ENCODE measurements at regions not wholly inside any gene's neighbourhood (a gene's known extent, or its start where the extent isn't known, plus 50 kb on each side); places are given as distances from the start of the nearest gene placed in this dataset.
A peak's percentile ranks its signal among the peaks of the same experiment; 100 is the strongest.

GRCh38 chr3:27565201-27565852, 81.1 kb upstream of the SLC4A7 start:
- TF ChIP-seq SPI1 (IDR thresholded peaks at IDR 0.05; ENCODE audit: borderline replicate concordance, low read depth) = peak; percentile 56; the same call in 1 of the 2 replicates
- no peak for TF ChIP-seq CTCF (IDR thresholded peaks at IDR 0.05; ENCODE audit: insufficient read depth, low read length)
- TF ChIP-seq REST (IDR thresholded peaks at IDR 0.05; ENCODE audit: insufficient replicate concordance, low read depth) = no peak
- DNase-seq (ENCODE audit: low read depth in 1 of 2, low spot score in 1 of 2) = no peak

GRCh38 chr3:27561576-27561975, 77.4 kb upstream of the SLC4A7 start:
- H3K27ac ChIP-seq (replicated peaks) = no peak overlapping the region

More at GRCh38 chr3:27565201-27565852, 81.1 kb upstream of the SLC4A7 start:
- H3K27ac ChIP-seq (replicated peaks) = no peak overlapping the region
- H3K27me3 ChIP-seq (ENCODE audit: insufficient read depth, poor library complexity, severe bottlenecking) = no peaks in the 10 kb centered on the region
- H3K4me3 ChIP-seq (replicated peaks; ENCODE audit: insufficient read depth, low read length) = no peak overlapping the region

More at GRCh38 chr3:27561576-27561975, 77.4 kb upstream of the SLC4A7 start:
- no peak for DNase-seq (ENCODE audit: low read depth in 1 of 2, low spot score in 1 of 2)
- no peaks in the 10 kb centered on the region for H3K27me3 ChIP-seq (ENCODE audit: insufficient read depth, poor library complexity, severe bottlenecking)
- TF ChIP-seq GABPA (IDR thresholded peaks at IDR 0.05; ENCODE audit: low read depth) = no peak
- no peak for TF ChIP-seq SPI1 (IDR thresholded peaks at IDR 0.05; ENCODE audit: borderline replicate concordance, low read depth)
- TF ChIP-seq REST (IDR thresholded peaks at IDR 0.05; ENCODE audit: insufficient replicate concordance, low read depth) = no peak
- no peak for TF ChIP-seq POLR2AphosphoS5 (IDR thresholded peaks at IDR 0.05; ENCODE audit: low read depth)
- no peak for TF ChIP-seq CTCF (IDR thresholded peaks at IDR 0.05; ENCODE audit: insufficient read depth, low read length)
- H3K4me3 ChIP-seq (replicated peaks; ENCODE audit: insufficient read depth, low read length) = no peak overlapping the region
